Spleen (tissue), 11 donors: ENCODE measurements at regions not wholly inside any gene's neighbourhood (a gene's known extent, or its start where the extent isn't known, plus 50 kb on each side); places are given as distances from the start of the nearest gene placed in this dataset.

ENCODE experiments used
- DNase-seq: peaks from one replicate; pipeline ENCODE4 v3.0.0-alpha.2; 2020
- H3K27ac ChIP-seq, 8 donors: fragments of 200-600 bp; sonication (generic) in 7 of 8; 1 replicate in 4 of 8; 2 replicates in 4 of 8; pipeline versions ENCODE4 v1.5.0 to v1.8.0; 2016 to 2021; ENCODE audit warnings: inconsistent platforms in 4 of 8, mild to moderate bottlenecking in 4 of 8, moderate library complexity in 1 of 8
- H3K27me3 ChIP-seq, 7 donors: fragments of 200-600 bp; sonication (generic) in 6 of 7; replicated peaks in 1 of 7; 1 replicate in 4 of 7; 2 replicates in 3 of 7; pipeline versions ENCODE4 v1.5.0 to v1.8.0; 2016 to 2021; ENCODE audit warnings: inconsistent platforms in 3 of 7, mild to moderate bottlenecking in 1 of 7
- H3K36me3 ChIP-seq, 6 donors: fragments of 200-600 bp; sonication (generic) in 5 of 6; 1 replicate in 4 of 6; 2 replicates in 2 of 6; pipeline versions ENCODE4 v1.5.0 to v1.8.0; 2016 to 2021; ENCODE audit warnings: inconsistent platforms in 2 of 6
- H3K4me1 ChIP-seq, 6 donors: fragments of 200-600 bp; sonication (generic) in 5 of 6; 1 replicate in 3 of 6; 2 replicates in 3 of 6; pipeline versions ENCODE4 v1.5.0 to v1.8.0; 2016 to 2021; ENCODE audit warnings: inconsistent platforms in 3 of 6
- H3K4me3 ChIP-seq, 8 donors: fragments of 200-600 bp; sonication (generic) in 7 of 8; 1 replicate in 4 of 8; 2 replicates in 4 of 8; pipeline versions ENCODE4 v1.5.0 to v1.8.0; 2016 to 2021; ENCODE audit warnings: inconsistent platforms in 4 of 8, mild to moderate bottlenecking in 4 of 8, moderate library complexity in 2 of 8
- H3K9me3 ChIP-seq, 8 donors: fragments of 200-600 bp; sonication (generic) in 7 of 8; 1 replicate in 4 of 8; 2 replicates in 4 of 8; pipeline versions ENCODE4 v1.5.0 to v1.8.0; 2016 to 2021; ENCODE audit warnings: inconsistent platforms in 4 of 8
- CTCF ChIP-seq, 11 experiments: fragments of 200-600 bp in 7 of 11; fragments of 450-650 bp in 4 of 11; sonication (generic) in 4 of 11; IDR thresholded peaks in 8 of 11; conservative IDR thresholded peaks in 3 of 11; 1 replicate in 7 of 11; 2 replicates in 4 of 11; pipeline versions ENCODE4 v1.4.0 to v1.8.0; 2016 to 2021; ENCODE audit warnings: antibody characterized with exemption in 11 of 11, inconsistent platforms in 4 of 11, mild to moderate bottlenecking in 1 of 11
- POLR2A ChIP-seq, 3 donors: fragments of 450-650 bp; IDR thresholded peaks; one replicate each; pipeline ENCODE4 v1.5.1; 2017; ENCODE audit warnings: antibody characterized with exemption in 3 of 3, mild to moderate bottlenecking in 1 of 3
- POLR2AphosphoS5 ChIP-seq, 3 donors: sonication (generic); formaldehyde crosslinking; IDR thresholded peaks; one replicate each; pipeline ENCODE4 v1.5.1; 2017; ENCODE audit warnings: antibody characterized with exemption in 3 of 3
- WGBS, 5 donors: extraction: QIAGEN DNeasy Blood & Tissue Kit in 3 of 5; methylation state at CpG; one replicate each; pipeline versions ENCODE4 v1.1.5 to v1.1.7; 2013 to 2018; 5-methylcytosine and 5-hydroxymethylcytosine counted together
- intact Hi-C: fragments of 100-400 bp; cut with DNase I; formaldehyde crosslinking; loops from one replicate; pipeline ENCODE4 v1.15.0; 2023; ENCODE audit warnings: low total_unique reads
- donor health status: healthy with polysubstance abuse.
- donor health status: DM: no; HTN: no; CAD: no; lungs with moderate emphysema.
- donor health status: DM: no; HTN: no; CAD: no.
- donor health status: Bipolar disorder and iron deficiency.
- donor health status: healthy.
- donor health status: DM: no; HTN: no; CAD: no.
- donor health status: DM: yes; HTN: yes; CAD: no.

GRCh38 chr21:38645282-38645681 is 147.0 kb upstream of the ERG start:
- TF ChIP-seq CTCF (IDR thresholded peaks at IDR 0.05 in 8 of 11, conservative IDR thresholded peaks at IDR 0.05 in 3 of 11) (no peak), POLR2AphosphoS5 (IDR thresholded peaks at IDR 0.05) (no peak), POLR2A (IDR thresholded peaks at IDR 0.05) (no peak)
- Histone ChIP-seq H3K9me3 (peaks cover 0 to 6% (median 0%) of the 10 kb centered on the region in 8 donors), H3K27ac (no peak overlapping the region), H3K4me3 (no peak overlapping the region), H3K4me1 (no peaks in the 10 kb centered on the region), H3K36me3 (no peaks in the 10 kb centered on the region), H3K27me3 (no peaks in the 10 kb centered on the region)
- intact Hi-C loops, result no loop called here
- DNase-seq, result no peak
- WGBS, 5 donors, result 67 to 81% (median 77%) methylated on average over 3 of the region's 3 CpGs

GRCh38 chr21:38646213-38646837 is 148.0 kb upstream of the ERG start:
- H3K4me1 ChIP-seq, result no peaks in the 10 kb centered on the region
- no peak overlapping the region for H3K27ac ChIP-seq
- intact Hi-C loops, result no loop called here

GRCh38 chr21:38649120-38649519 is 150.8 kb upstream of the ERG start:
- DNase-seq, result no peak
- Histone ChIP-seq H3K4me3 (no peak overlapping the region), H3K36me3 (no peaks in the 10 kb centered on the region), H3K4me1 (no peaks in the 10 kb centered on the region), H3K27ac (no peak overlapping the region), H3K27me3 (no peaks in the 10 kb centered on the region), H3K9me3 (no peaks in the 10 kb centered on the region)
- WGBS, 5 donors, result 92 to 95% (median 93%) methylated on average over 11 to 15 of the region's 15 CpGs
- intact Hi-C loops, result no loop called here
- TF ChIP-seq POLR2AphosphoS5 (IDR thresholded peaks at IDR 0.05) (no peak), CTCF (IDR thresholded peaks at IDR 0.05 in 8 of 11, conservative IDR thresholded peaks at IDR 0.05 in 3 of 11) (no peak), POLR2A (IDR thresholded peaks at IDR 0.05) (no peak)

More at GRCh38 chr21:38646213-38646837, 148.0 kb upstream of the ERG start:
- Histone ChIP-seq H3K4me3 (no peak overlapping the region), H3K36me3 (no peaks in the 10 kb centered on the region), H3K9me3 (no peaks in the 10 kb centered on the region), H3K27me3 (no peaks in the 10 kb centered on the region)
- TF ChIP-seq POLR2AphosphoS5 (IDR thresholded peaks at IDR 0.05) (no peak), CTCF (IDR thresholded peaks at IDR 0.05 in 8 of 11, conservative IDR thresholded peaks at IDR 0.05 in 3 of 11) (no peak), POLR2A (IDR thresholded peaks at IDR 0.05) (no peak)
- no peak for DNase-seq
- 77 to 91% (median 80%) methylated on average over 5 of the region's 5 CpGs for WGBS, 5 donors

- Histone ChIP-seq H3K27ac (no peak overlapping the region), H3K36me3 (no peaks in the 10 kb centered on the region), H3K27me3 (peaks cover 0 to 11% (median 0%) of the 10 kb centered on the region in 7 donors), H3K4me3 (no peak overlapping the region), H3K9me3 (no peaks in the 10 kb centered on the region), H3K4me1 (no peaks in the 10 kb centered on the region)
- DNase-seq, result no peak
- WGBS, 5 donors, result 88 to 96% (median 93%) methylated on average over 6 of the region's 6 CpGs
- intact Hi-C loops, result no loop called here
- TF ChIP-seq POLR2AphosphoS5 (IDR thresholded peaks at IDR 0.05) (no peak), POLR2A (IDR thresholded peaks at IDR 0.05) (no peak), CTCF (IDR thresholded peaks at IDR 0.05 in 8 of 11, conservative IDR thresholded peaks at IDR 0.05 in 3 of 11) (no peak)
Observed at GRCh38 chr21:38651570-38651969, 153.3 kb upstream of the ERG start.
